ENCODE measurements at regions not wholly inside any gene's neighbourhood (a gene's known extent, or its start where the extent isn't known, plus 50 kb on each side); places are given as distances from the start of the nearest gene placed in this dataset.

GRCh38 chr2:76378140-76378539, 667.4 kb upstream of the GCFC2 start:
- TF ChIP-seq CTCF (IDR thresholded peaks at IDR 0.05): no peak
- no peak for ATAC-seq (ENCODE audit: low FRiP score)
- no peak for DNase-seq (ENCODE audit: low spot score)

GRCh38 chr2:76341439-76341838, 630.7 kb upstream of the GCFC2 start:
- DNase-seq (ENCODE audit: low spot score) (no peak), ATAC-seq (ENCODE audit: low FRiP score) (no peak)
- TF ChIP-seq CTCF (IDR thresholded peaks at IDR 0.05): no peak

- no peak for TF ChIP-seq CTCF (IDR thresholded peaks at IDR 0.05)
- no peak for ATAC-seq (ENCODE audit: low FRiP score)
- no peak for DNase-seq (ENCODE audit: low spot score)
These were observed 622.2 kb upstream of the GCFC2 start for GRCh38 chr2:76332871-76333270.

- TF ChIP-seq CTCF (IDR thresholded peaks at IDR 0.05): no peak
- ATAC-seq (ENCODE audit: low FRiP score): no peak
- DNase-seq (ENCODE audit: low spot score): no peak
These were observed 620.1 kb upstream of the GCFC2 start for GRCh38 chr2:76330865-76331264.

GRCh38 chr2:76326636-76327035, 615.9 kb upstream of the GCFC2 start:
- no peak for DNase-seq (ENCODE audit: low spot score)
- no peak for TF ChIP-seq CTCF (IDR thresholded peaks at IDR 0.05)
- ATAC-seq (ENCODE audit: low FRiP score): no peak

GRCh38 chr2:76323381-76323780, 612.7 kb upstream of the GCFC2 start:
- no peak for TF ChIP-seq CTCF (IDR thresholded peaks at IDR 0.05)
- ATAC-seq (ENCODE audit: low FRiP score) (no peak), DNase-seq (ENCODE audit: low spot score) (no peak)

GRCh38 chr2:76320716-76321115, 610.0 kb upstream of the GCFC2 start:
- DNase-seq (ENCODE audit: low spot score) (no peak), ATAC-seq (ENCODE audit: low FRiP score) (no peak)
- no peak for TF ChIP-seq CTCF (IDR thresholded peaks at IDR 0.05)

All from omental fat pad (tissue), 3 donors.